Natural killer cell (primary cell): ENCODE measurements at regions not wholly inside any gene's neighbourhood (a gene's known extent, or its start where the extent isn't known, plus 50 kb on each side); places are given as distances from the start of the nearest gene placed in this dataset.

Experiments used
- ATAC-seq, 3 donors: fragments of 150-1000 bp in 2 of 3; fragments of 200-7000 bp in 1 of 3; cut with Tn5 transposase; 1 replicate in 1 of 3; 2 replicates in 2 of 3; pipeline ENCODE4 v1.10.0; 2021; ENCODE audit warnings: mild to moderate bottlenecking in 2 of 3, moderate library complexity in 2 of 3
- DNase-seq, 2 donors: peaks; one replicate each; pipeline versions ENCODE4 v3.0.0 to v3.0.0-alpha.2; 2013 to 2021; ENCODE audit warnings: mixed read lengths in 1 of 2
- H3K27ac ChIP-seq: one replicate; pipeline ENCODE4 v1.5.1; 2013; ENCODE audit warnings: mild to moderate bottlenecking, low read length
- H3K27me3 ChIP-seq: one replicate; pipeline ENCODE4 v1.6.1; 2013; ENCODE audit warnings: low read length; ENCODE audit not compliant: control insufficient read depth, insufficient read depth
- H3K36me3 ChIP-seq: one replicate; pipeline ENCODE4 v1.6.1; 2013; ENCODE audit warnings: low read length; ENCODE audit not compliant: control insufficient read depth, insufficient read depth
- H3K4me1 ChIP-seq: one replicate; pipeline ENCODE4 v1.6.1; 2013; ENCODE audit warnings: low read length; ENCODE audit not compliant: control insufficient read depth, insufficient read depth
- H3K4me3 ChIP-seq: one replicate; pipeline ENCODE4 v1.5.1; 2013; ENCODE audit warnings: low read length
- H3K9me3 ChIP-seq: one replicate; pipeline ENCODE4 v1.6.1; 2013; ENCODE audit warnings: low read length; ENCODE audit not compliant: control insufficient read depth, insufficient read depth
- H3K27ac Mint-ChIP-seq, 2 donors: one replicate each; pipeline ENCODE4 v1.8.0; 2022; ENCODE audit warnings: mild to moderate bottlenecking in 2 of 2, mixed read lengths in 2 of 2, moderate library complexity in 1 of 2
- H3K27me3 Mint-ChIP-seq, 2 donors: one replicate each; pipeline ENCODE4 v1.8.0; 2022; ENCODE audit warnings: low read depth in 2 of 2, mixed read lengths in 2 of 2
- H3K36me3 Mint-ChIP-seq: one replicate; pipeline ENCODE4 v1.8.0; 2022; ENCODE audit warnings: mixed read lengths
- H3K4me1 Mint-ChIP-seq, 2 donors: one replicate each; pipeline ENCODE4 v1.8.0; 2022; ENCODE audit warnings: mixed read lengths in 2 of 2
- H3K4me3 Mint-ChIP-seq: one replicate; pipeline ENCODE4 v1.8.0; 2022; ENCODE audit warnings: mild to moderate bottlenecking, moderate library complexity, mixed read lengths
- H3K9me3 Mint-ChIP-seq, 2 donors: one replicate each; pipeline ENCODE4 v1.8.0; 2022; ENCODE audit warnings: mixed read lengths in 2 of 2
- CTCF ChIP-seq: fragments of 200-600 bp; IDR thresholded peaks from one replicate; pipeline ENCODE4 v1.8.0; 2022; ENCODE audit warnings: antibody characterized with exemption
- WGBS: methylation state at CpG from one replicate; pipeline ENCODE4 v1.1.7; 2013; ENCODE audit warnings: missing lambda C conversion rate; ENCODE audit not compliant: insufficient coverage; 5-methylcytosine and 5-hydroxymethylcytosine counted together
- intact Hi-C: fragments of 100-400 bp; cut with micrococcal nuclease; formaldehyde crosslinking; loops from one replicate; pipeline ENCODE4 v1.14.2; 2022

DNA sequence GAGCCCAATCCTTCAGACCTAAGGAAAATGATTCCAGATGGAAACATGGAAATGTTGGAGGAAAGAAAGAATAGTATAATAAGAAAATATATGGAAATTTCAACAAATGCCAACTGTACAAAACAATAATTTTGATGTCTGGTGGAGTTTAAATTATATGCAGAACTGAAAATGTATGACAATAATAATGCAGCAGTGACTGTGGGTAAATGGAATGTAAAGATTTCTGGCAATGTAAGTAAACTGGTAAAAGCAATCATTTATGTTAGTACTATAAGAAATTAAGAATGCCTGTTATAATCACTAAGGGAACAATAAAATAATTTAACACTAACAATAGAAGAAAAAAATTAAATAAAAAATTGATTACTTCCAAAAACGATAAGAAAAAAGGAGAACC is 89.0 kb downstream of the EDN1 start:
- Histone ChIP-seq H3K4me1 (no peaks in the 10 kb centered on the region), H3K27me3 (no peaks in the 10 kb centered on the region), H3K27ac (no peak overlapping the region), H3K36me3 (no peaks in the 10 kb centered on the region), H3K4me3 (no peak overlapping the region), H3K9me3 (no peaks in the 10 kb centered on the region)
- no peak for DNase-seq
- ATAC-seq: no peak
- Mint-ChIP-seq H3K27ac (no peak overlapping the region), H3K4me1 (no peaks in the 10 kb centered on the region), H3K9me3 (peaks cover 0 to 3% of the 10 kb centered on the region in 2 donors), H3K27me3 (peaks cover 0 to 4% of the 10 kb centered on the region in 2 donors), H3K36me3 (no peaks in the 10 kb centered on the region), H3K4me3 (no peak overlapping the region)
- no CpG with 5 or more reads among the region's 1 CpG for WGBS
- intact Hi-C loops: no loop called here
- no peak for TF ChIP-seq CTCF

DNA sequence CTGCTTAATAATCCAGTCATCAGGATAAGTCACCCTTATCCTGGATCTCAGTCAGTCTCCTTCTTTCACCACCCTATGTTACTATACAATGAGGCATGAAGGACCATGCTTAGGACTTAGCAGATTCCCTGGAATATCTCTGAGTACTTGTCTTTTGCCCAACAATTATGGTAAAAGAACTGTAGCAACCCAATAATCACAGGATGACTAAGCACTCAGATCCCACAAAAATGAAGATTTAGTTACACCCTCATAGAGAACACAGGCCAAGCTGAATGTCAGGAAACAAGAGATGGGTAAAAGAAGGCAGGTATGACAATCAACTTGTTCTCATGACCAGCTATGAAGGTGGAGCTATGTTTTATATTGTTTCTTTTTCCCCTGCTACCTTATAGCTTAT is 91.4 kb downstream of the EDN1 start:
- Histone ChIP-seq H3K9me3 (no peaks in the 10 kb centered on the region), H3K4me3 (no peak overlapping the region), H3K27me3 (no peaks in the 10 kb centered on the region), H3K36me3 (no peaks in the 10 kb centered on the region), H3K27ac (no peak overlapping the region), H3K4me1 (no peaks in the 10 kb centered on the region)
- DNase-seq: no peak
- peaks cover under 1 to 4% of the 10 kb centered on the region in 2 donors for H3K27me3 Mint-ChIP-seq
- no peak overlapping the region for H3K27ac Mint-ChIP-seq
- H3K4me3 Mint-ChIP-seq: no peak overlapping the region
- H3K9me3 Mint-ChIP-seq: no peaks in the 10 kb centered on the region
- no peak for TF ChIP-seq CTCF
- no peak for ATAC-seq
- no peaks in the 10 kb centered on the region for H3K36me3 Mint-ChIP-seq
- intact Hi-C loops: no loop called here
- no peaks in the 10 kb centered on the region for H3K4me1 Mint-ChIP-seq

DNA sequence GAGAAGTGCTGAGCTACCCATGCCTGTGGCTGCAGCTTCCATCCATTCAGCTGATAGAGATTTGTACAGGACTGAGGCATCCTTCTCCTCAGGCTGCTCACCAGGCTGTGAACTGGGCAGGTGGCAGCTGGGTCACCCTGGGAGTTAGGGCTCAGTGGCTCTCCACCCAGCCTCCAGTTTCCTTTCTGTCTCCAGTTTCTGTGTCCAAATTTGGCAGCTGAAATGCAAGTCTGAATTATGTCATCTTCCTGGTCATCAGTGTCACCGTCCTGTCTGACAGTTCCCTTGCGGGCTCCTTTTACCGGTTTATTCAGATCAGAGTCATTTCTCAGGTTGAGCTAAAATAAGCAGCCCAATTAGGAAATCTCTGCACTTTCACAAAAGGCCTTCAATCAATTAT is 93.3 kb downstream of the EDN1 start:
- H3K27ac Mint-ChIP-seq: no peak overlapping the region
- H3K27me3 Mint-ChIP-seq: peaks cover 6 to 12% of the 10 kb centered on the region in 2 donors
- intact Hi-C loops: no loop called here
- H3K36me3 Mint-ChIP-seq: no peaks in the 10 kb centered on the region
- Histone ChIP-seq H3K36me3 (no peaks in the 10 kb centered on the region), H3K4me3 (no peak overlapping the region), H3K27me3 (no peaks in the 10 kb centered on the region), H3K9me3 (no peaks in the 10 kb centered on the region), H3K4me1 (no peaks in the 10 kb centered on the region), H3K27ac (no peak overlapping the region)
- 86% methylated on average over 3 of the region's 3 CpGs for WGBS
- peaks cover 0 to 3% of the 10 kb centered on the region in 2 donors for H3K9me3 Mint-ChIP-seq
- H3K4me3 Mint-ChIP-seq: no peak overlapping the region
- no peaks in the 10 kb centered on the region for H3K4me1 Mint-ChIP-seq
- DNase-seq: no peak
- TF ChIP-seq CTCF: no peak
- no peak for ATAC-seq

DNA sequence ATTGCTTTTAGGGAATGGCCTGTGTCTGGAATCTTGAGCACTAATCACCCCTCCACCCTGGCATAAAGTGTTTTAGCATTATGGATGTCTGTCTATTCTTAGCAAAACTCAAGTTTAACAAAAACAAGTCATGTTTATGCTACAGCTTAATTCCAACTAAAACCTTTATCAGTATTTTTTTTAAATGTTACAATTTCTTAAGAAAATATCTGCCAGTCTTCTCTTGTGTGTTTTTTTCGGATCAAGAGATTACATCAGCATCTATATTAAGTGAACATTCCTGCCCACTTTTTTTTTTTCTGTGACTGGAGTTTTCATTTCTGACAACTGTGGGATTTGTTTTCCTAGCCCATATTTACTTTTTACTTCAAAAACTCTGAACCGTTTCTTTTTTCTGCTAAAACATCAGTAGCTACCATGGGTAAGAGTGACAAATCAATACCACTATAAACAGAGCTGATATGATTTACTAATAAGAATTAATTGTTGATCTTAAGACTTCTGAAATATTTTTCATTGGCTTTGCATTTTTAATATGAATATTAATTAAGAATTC is 94.3 kb downstream of the EDN1 start:
- Histone ChIP-seq H3K36me3 (no peaks in the 10 kb centered on the region), H3K9me3 (no peaks in the 10 kb centered on the region), H3K4me1 (no peaks in the 10 kb centered on the region), H3K4me3 (no peak overlapping the region), H3K27ac (no peak overlapping the region), H3K27me3 (no peaks in the 10 kb centered on the region)
- Mint-ChIP-seq H3K36me3 (no peaks in the 10 kb centered on the region), H3K27ac (no peak overlapping the region), H3K4me3 (no peak overlapping the region), H3K27me3 (peaks cover 10 to 12% of the 10 kb centered on the region in 2 donors), H3K4me1 (no peaks in the 10 kb centered on the region), H3K9me3 (peaks cover 3 to 5% of the 10 kb centered on the region in 2 donors)
- 100% methylated on average over 1 of the region's 2 CpGs for WGBS
- TF ChIP-seq CTCF: no peak
- DNase-seq: no peak
- ATAC-seq: no peak
- intact Hi-C loops: no loop called here
